CD14-positive monocyte (primary cell): ENCODE measurements at regions not wholly inside any gene's neighbourhood (a gene's known extent, or its start where the extent isn't known, plus 50 kb on each side); places are given as distances from the start of the nearest gene placed in this dataset.

Source experiments
- DNase-seq, 3 donors: peaks; one replicate each; pipeline ENCODE4 v3.0.0-alpha.2; 2011 to 2022
- H2AFZ ChIP-seq: 2 replicates; pipeline ENCODE4 v1.6.0; 2012; ENCODE audit warnings: mild to moderate bottlenecking, low read depth, low read length, inconsistent platforms; ENCODE audit not compliant: insufficient read depth, poor library complexity, severe bottlenecking
- H3K27ac ChIP-seq, 2 donors: 1 replicate in 1 of 2; 2 replicates in 1 of 2; pipeline ENCODE4 v1.5.1; 2012 to 2013; ENCODE audit warnings: low read length in 2 of 2, control low read depth in 1 of 2, inconsistent platforms in 1 of 2, low read depth in 1 of 2, mild to moderate bottlenecking in 1 of 2
- H3K27me3 ChIP-seq, 2 donors: one replicate each; pipeline versions ENCODE4 v1.6.0 to v1.6.1; 2011 to 2013; ENCODE audit warnings: low read length in 2 of 2; ENCODE audit not compliant: control insufficient read depth in 2 of 2, insufficient read depth in 2 of 2
- H3K36me3 ChIP-seq, 2 donors: replicated peaks in 1 of 2; 1 replicate in 1 of 2; 2 replicates in 1 of 2; pipeline versions ENCODE4 v1.5.1 to v1.6.1; 2012 to 2013; ENCODE audit warnings: low read length in 2 of 2, control low read depth in 1 of 2, inconsistent platforms in 1 of 2, mild to moderate bottlenecking in 1 of 2; ENCODE audit not compliant: insufficient read depth in 2 of 2, control insufficient read depth in 1 of 2
- H3K4me1 ChIP-seq, 2 donors: 1 replicate in 1 of 2; 2 replicates in 1 of 2; pipeline versions ENCODE4 v1.5.1 to v1.6.1; 2012 to 2013; ENCODE audit warnings: low read length in 2 of 2, control low read depth in 1 of 2, inconsistent platforms in 1 of 2, mild to moderate bottlenecking in 1 of 2, moderate library complexity in 1 of 2; ENCODE audit not compliant: insufficient read depth in 2 of 2, control insufficient read depth in 1 of 2
- H3K4me2 ChIP-seq: replicated peaks from 2 replicates; pipeline ENCODE3; 2012; ENCODE audit warnings: low read length, moderate library complexity, mild to moderate bottlenecking; ENCODE audit not compliant: poor library complexity, severe bottlenecking; ENCODE audit errors: extremely low read depth
- H3K4me3 ChIP-seq, 3 experiments: fragments of 200-600 bp in 1 of 3; sonication (generic) in 1 of 3; replicated peaks in 1 of 3; 1 replicate in 2 of 3; 2 replicates in 1 of 3; pipeline ENCODE4 v1.5.1; 2011 to 2013; ENCODE audit warnings: low read length in 3 of 3, mild to moderate bottlenecking in 3 of 3, control low read depth in 2 of 3, low read depth in 2 of 3, inconsistent platforms in 1 of 3, moderate library complexity in 1 of 3
- H3K79me2 ChIP-seq: 2 replicates; pipeline ENCODE4 v1.6.0; 2012; ENCODE audit warnings: mild to moderate bottlenecking, control low read depth, inconsistent platforms, low read length, moderate library complexity; ENCODE audit not compliant: insufficient read depth
- H3K9ac ChIP-seq: 2 replicates; pipeline ENCODE4 v1.6.0; 2017; ENCODE audit warnings: low read length, mild to moderate bottlenecking; ENCODE audit not compliant: insufficient read depth, poor library complexity, severe bottlenecking
- H3K9me3 ChIP-seq, 2 donors: replicated peaks in 1 of 2; 1 replicate in 1 of 2; 2 replicates in 1 of 2; pipeline versions ENCODE4 v1.5.1 to v1.6.1; 2012 to 2013; ENCODE audit warnings: low read length in 2 of 2, control low read depth in 1 of 2; ENCODE audit not compliant: control insufficient read depth in 1 of 2, insufficient read depth in 1 of 2
- H4K20me1 ChIP-seq: 2 replicates; pipeline ENCODE4 v1.6.0; 2012; ENCODE audit warnings: mild to moderate bottlenecking, low read length, control low read depth, moderate library complexity; ENCODE audit not compliant: insufficient read depth
- H3K27ac Mint-ChIP-seq, 7 donors: one replicate each; pipeline ENCODE4 v1.8.0; 2020; ENCODE audit warnings: mild to moderate bottlenecking in 7 of 7, mixed read lengths in 7 of 7, moderate library complexity in 6 of 7, inconsistent platforms in 2 of 7
- H3K27me3 Mint-ChIP-seq, 3 donors: one replicate each; pipeline ENCODE4 v1.8.0; 2021 to 2022; ENCODE audit warnings: low read depth in 3 of 3, mild to moderate bottlenecking in 3 of 3, mixed read lengths in 3 of 3, moderate library complexity in 3 of 3, inconsistent platforms in 1 of 3
- H3K36me3 Mint-ChIP-seq, 2 donors: one replicate each; pipeline ENCODE4 v1.8.0; 2020; ENCODE audit warnings: mixed read lengths in 2 of 2, inconsistent platforms in 1 of 2, mild to moderate bottlenecking in 1 of 2
- H3K4me1 Mint-ChIP-seq: one replicate; pipeline ENCODE4 v1.8.0; 2020; ENCODE audit warnings: mild to moderate bottlenecking, mixed read lengths
- H3K4me3 Mint-ChIP-seq, 2 donors: one replicate each; pipeline ENCODE4 v1.8.0; 2020; ENCODE audit warnings: mild to moderate bottlenecking in 2 of 2, mixed read lengths in 2 of 2, moderate library complexity in 1 of 2
- H3K9me3 Mint-ChIP-seq, 7 donors: one replicate each; pipeline ENCODE4 v1.8.0; 2020 to 2022; ENCODE audit warnings: mixed read lengths in 7 of 7, mild to moderate bottlenecking in 6 of 7, moderate library complexity in 6 of 7, inconsistent platforms in 2 of 7
- WGBS: methylation state at CpG from one replicate; pipeline ENCODE4 v1.1.5; 2013; ENCODE audit warnings: missing lambda C conversion rate; ENCODE audit not compliant: insufficient coverage; 5-methylcytosine and 5-hydroxymethylcytosine counted together
- intact Hi-C, 2 donors: fragments of 100-400 bp; cut with micrococcal nuclease; formaldehyde crosslinking; loops; one replicate each; pipeline versions ENCODE4 v1.15.0 to v1.15.1; 2023
- TF ChIP-seq, protein P1 (sequence below): fragments of 200-600 bp; IDR thresholded peaks from one replicate; pipeline ENCODE4 v1.8.0; 2022; ENCODE audit warnings: antibody characterized with exemption, mild to moderate bottlenecking

DNA sequence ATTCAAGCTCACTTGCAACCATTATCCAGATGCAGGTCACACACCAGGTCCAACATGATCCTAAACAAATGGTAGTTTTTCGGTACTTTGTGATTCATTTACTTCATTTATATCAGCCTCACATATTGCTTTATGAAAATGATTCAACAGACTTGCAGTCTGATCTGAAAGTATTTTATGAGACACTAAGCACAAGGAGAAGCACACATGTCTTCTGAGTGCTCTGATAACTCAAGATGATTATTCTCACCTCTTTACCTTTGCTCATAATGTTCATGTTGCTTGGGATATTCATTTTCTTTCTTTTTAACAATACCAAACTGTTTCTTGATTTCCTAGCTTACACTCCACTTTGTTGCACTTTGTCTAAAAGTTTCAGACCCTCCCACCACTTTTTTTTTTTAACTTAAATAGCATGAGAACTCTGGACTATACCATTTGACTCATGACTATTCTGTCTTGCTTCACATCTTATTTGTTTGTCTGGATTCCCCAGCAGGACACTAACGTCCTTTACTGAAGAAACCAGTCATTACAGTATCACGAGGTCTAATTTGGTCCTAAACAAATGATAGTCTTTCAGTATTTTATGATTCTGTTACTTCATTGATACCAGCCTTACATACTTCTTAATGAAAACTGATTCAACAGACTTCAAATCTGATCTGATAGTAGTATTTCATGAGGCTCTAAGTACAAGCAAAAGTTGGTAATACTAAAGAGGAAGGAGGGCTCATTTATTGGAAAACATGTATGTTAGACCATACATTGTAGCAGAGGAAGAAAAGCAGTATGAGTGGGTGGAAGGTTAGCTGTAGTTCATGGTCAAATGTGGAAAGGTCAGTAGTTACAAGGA lies 171.8 kb upstream of the AHR start:
- no peaks in the 10 kb centered on the region for H4K20me1 ChIP-seq
- no peak overlapping the region for H3K4me3 ChIP-seq
- H3K9ac ChIP-seq: no peak overlapping the region
- Mint-ChIP-seq H3K4me1 (peaks cover 50% of the 10 kb centered on the region), H3K27me3 (peaks cover 0 to 1% (median 0%) of the 10 kb centered on the region in 3 donors), H3K36me3 (no peaks in the 10 kb centered on the region), H3K27ac (peak overlapping the region in 2 of 7 donors; percentile 7 to 18), H3K9me3 (peaks cover 0 to under 1% (median 0%) of the 10 kb centered on the region in 7 donors), H3K4me3 (no peak overlapping the region)
- no peak for DNase-seq
- no peak overlapping the region for H3K27ac ChIP-seq
- H3K27me3 ChIP-seq: no peaks in the 10 kb centered on the region
- no peaks in the 10 kb centered on the region for H3K36me3 ChIP-seq
- intact Hi-C loops: loop anchor here in 1 of 2 donors (10.0 kb wide), 1 partner anchor 62 kb away; no protein-coding TSS in a partner anchor
- no peak overlapping the region for H3K4me2 ChIP-seq
- H3K9me3 ChIP-seq: no peaks in the 10 kb centered on the region
- TF ChIP-seq, protein P1, sequence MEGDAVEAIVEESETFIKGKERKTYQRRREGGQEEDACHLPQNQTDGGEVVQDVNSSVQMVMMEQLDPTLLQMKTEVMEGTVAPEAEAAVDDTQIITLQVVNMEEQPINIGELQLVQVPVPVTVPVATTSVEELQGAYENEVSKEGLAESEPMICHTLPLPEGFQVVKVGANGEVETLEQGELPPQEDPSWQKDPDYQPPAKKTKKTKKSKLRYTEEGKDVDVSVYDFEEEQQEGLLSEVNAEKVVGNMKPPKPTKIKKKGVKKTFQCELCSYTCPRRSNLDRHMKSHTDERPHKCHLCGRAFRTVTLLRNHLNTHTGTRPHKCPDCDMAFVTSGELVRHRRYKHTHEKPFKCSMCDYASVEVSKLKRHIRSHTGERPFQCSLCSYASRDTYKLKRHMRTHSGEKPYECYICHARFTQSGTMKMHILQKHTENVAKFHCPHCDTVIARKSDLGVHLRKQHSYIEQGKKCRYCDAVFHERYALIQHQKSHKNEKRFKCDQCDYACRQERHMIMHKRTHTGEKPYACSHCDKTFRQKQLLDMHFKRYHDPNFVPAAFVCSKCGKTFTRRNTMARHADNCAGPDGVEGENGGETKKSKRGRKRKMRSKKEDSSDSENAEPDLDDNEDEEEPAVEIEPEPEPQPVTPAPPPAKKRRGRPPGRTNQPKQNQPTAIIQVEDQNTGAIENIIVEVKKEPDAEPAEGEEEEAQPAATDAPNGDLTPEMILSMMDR: no peak
- 100% methylated on average over 1 of the region's 3 CpGs for WGBS
- peaks cover 35 to 50% of the 10 kb centered on the region in 2 donors for H3K4me1 ChIP-seq
- no peak overlapping the region for H2AFZ ChIP-seq
- no peaks in the 10 kb centered on the region for H3K79me2 ChIP-seq

DNA sequence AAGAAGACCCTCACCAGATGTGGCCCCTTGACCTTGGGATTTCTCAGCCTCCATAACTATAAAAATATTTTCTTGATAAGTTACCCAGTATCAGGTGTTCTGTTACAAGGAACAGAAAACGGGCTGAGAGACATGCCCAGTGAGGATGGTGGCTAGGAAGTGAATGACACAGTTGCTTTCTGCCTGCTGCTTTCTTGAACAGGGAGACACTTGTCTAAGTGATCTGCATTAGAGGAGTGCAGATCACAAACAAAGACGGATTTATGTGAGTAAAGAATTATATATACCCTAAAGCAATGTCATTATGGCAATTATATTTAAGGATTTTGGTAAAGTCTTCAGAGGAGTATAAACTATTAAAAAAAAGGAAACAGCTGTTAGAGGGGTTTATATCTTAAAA lies 169.2 kb upstream of the AHR start:
- WGBS: no CpG with 5 or more reads among the region's 2 CpGs
- intact Hi-C loops: loop anchor here in 1 of 2 donors (10.0 kb wide), 1 partner anchor 64 kb away; no protein-coding TSS in a partner anchor
- DNase-seq: no peak
- Histone ChIP-seq H3K36me3 (no peaks in the 10 kb centered on the region), H4K20me1 (no peaks in the 10 kb centered on the region), H3K4me2 (no peak overlapping the region), H3K4me1 (peaks cover 20 to 27% of the 10 kb centered on the region in 2 donors), H3K79me2 (no peaks in the 10 kb centered on the region), H3K9me3 (no peaks in the 10 kb centered on the region), H3K9ac (no peak overlapping the region), H3K4me3 (no peak overlapping the region), H3K27me3 (no peaks in the 10 kb centered on the region), H2AFZ (no peak overlapping the region), H3K27ac (no peak overlapping the region)
- Mint-ChIP-seq H3K9me3 (no peaks in the 10 kb centered on the region), H3K4me1 (peaks cover 31% of the 10 kb centered on the region), H3K36me3 (no peaks in the 10 kb centered on the region), H3K27me3 (peaks cover 0 to 1% (median 0%) of the 10 kb centered on the region in 3 donors), H3K27ac (peak overlapping the region in 1 of 7 donors; percentile 14), H3K4me3 (no peak overlapping the region)
- TF ChIP-seq, protein P1: no peak
